CD14-positive monocyte (primary cell): ENCODE measurements at regions not wholly inside any gene's neighbourhood (a gene's known extent, or its start where the extent isn't known, plus 50 kb on each side); places are given as distances from the start of the nearest gene placed in this dataset.

Experiments used
- DNase-seq, 3 donors: peaks; one replicate each; pipeline ENCODE4 v3.0.0-alpha.2; 2011 to 2022
- H2AFZ ChIP-seq: 2 replicates; pipeline ENCODE4 v1.6.0; 2012; ENCODE audit warnings: mild to moderate bottlenecking, low read depth, low read length, inconsistent platforms; ENCODE audit not compliant: insufficient read depth, poor library complexity, severe bottlenecking
- H3K27ac ChIP-seq, 2 donors: 1 replicate in 1 of 2; 2 replicates in 1 of 2; pipeline ENCODE4 v1.5.1; 2012 to 2013; ENCODE audit warnings: low read length in 2 of 2, control low read depth in 1 of 2, inconsistent platforms in 1 of 2, low read depth in 1 of 2, mild to moderate bottlenecking in 1 of 2
- H3K27me3 ChIP-seq, 2 donors: one replicate each; pipeline versions ENCODE4 v1.6.0 to v1.6.1; 2011 to 2013; ENCODE audit warnings: low read length in 2 of 2; ENCODE audit not compliant: control insufficient read depth in 2 of 2, insufficient read depth in 2 of 2
- H3K36me3 ChIP-seq, 2 donors: replicated peaks in 1 of 2; 1 replicate in 1 of 2; 2 replicates in 1 of 2; pipeline versions ENCODE4 v1.5.1 to v1.6.1; 2012 to 2013; ENCODE audit warnings: low read length in 2 of 2, control low read depth in 1 of 2, inconsistent platforms in 1 of 2, mild to moderate bottlenecking in 1 of 2; ENCODE audit not compliant: insufficient read depth in 2 of 2, control insufficient read depth in 1 of 2
- H3K4me1 ChIP-seq, 2 donors: 1 replicate in 1 of 2; 2 replicates in 1 of 2; pipeline versions ENCODE4 v1.5.1 to v1.6.1; 2012 to 2013; ENCODE audit warnings: low read length in 2 of 2, control low read depth in 1 of 2, inconsistent platforms in 1 of 2, mild to moderate bottlenecking in 1 of 2, moderate library complexity in 1 of 2; ENCODE audit not compliant: insufficient read depth in 2 of 2, control insufficient read depth in 1 of 2
- H3K4me2 ChIP-seq: replicated peaks from 2 replicates; pipeline ENCODE3; 2012; ENCODE audit warnings: low read length, moderate library complexity, mild to moderate bottlenecking; ENCODE audit not compliant: poor library complexity, severe bottlenecking; ENCODE audit errors: extremely low read depth
- H3K4me3 ChIP-seq, 3 experiments: fragments of 200-600 bp in 1 of 3; sonication (generic) in 1 of 3; replicated peaks in 1 of 3; 1 replicate in 2 of 3; 2 replicates in 1 of 3; pipeline ENCODE4 v1.5.1; 2011 to 2013; ENCODE audit warnings: low read length in 3 of 3, mild to moderate bottlenecking in 3 of 3, control low read depth in 2 of 3, low read depth in 2 of 3, inconsistent platforms in 1 of 3, moderate library complexity in 1 of 3
- H3K79me2 ChIP-seq: 2 replicates; pipeline ENCODE4 v1.6.0; 2012; ENCODE audit warnings: mild to moderate bottlenecking, control low read depth, inconsistent platforms, low read length, moderate library complexity; ENCODE audit not compliant: insufficient read depth
- H3K9ac ChIP-seq: 2 replicates; pipeline ENCODE4 v1.6.0; 2017; ENCODE audit warnings: low read length, mild to moderate bottlenecking; ENCODE audit not compliant: insufficient read depth, poor library complexity, severe bottlenecking
- H3K9me3 ChIP-seq, 2 donors: replicated peaks in 1 of 2; 1 replicate in 1 of 2; 2 replicates in 1 of 2; pipeline versions ENCODE4 v1.5.1 to v1.6.1; 2012 to 2013; ENCODE audit warnings: low read length in 2 of 2, control low read depth in 1 of 2; ENCODE audit not compliant: control insufficient read depth in 1 of 2, insufficient read depth in 1 of 2
- H4K20me1 ChIP-seq: 2 replicates; pipeline ENCODE4 v1.6.0; 2012; ENCODE audit warnings: mild to moderate bottlenecking, low read length, control low read depth, moderate library complexity; ENCODE audit not compliant: insufficient read depth
- H3K27ac Mint-ChIP-seq, 7 donors: one replicate each; pipeline ENCODE4 v1.8.0; 2020; ENCODE audit warnings: mild to moderate bottlenecking in 7 of 7, mixed read lengths in 7 of 7, moderate library complexity in 6 of 7, inconsistent platforms in 2 of 7
- H3K27me3 Mint-ChIP-seq, 3 donors: one replicate each; pipeline ENCODE4 v1.8.0; 2021 to 2022; ENCODE audit warnings: low read depth in 3 of 3, mild to moderate bottlenecking in 3 of 3, mixed read lengths in 3 of 3, moderate library complexity in 3 of 3, inconsistent platforms in 1 of 3
- H3K36me3 Mint-ChIP-seq, 2 donors: one replicate each; pipeline ENCODE4 v1.8.0; 2020; ENCODE audit warnings: mixed read lengths in 2 of 2, inconsistent platforms in 1 of 2, mild to moderate bottlenecking in 1 of 2
- H3K4me1 Mint-ChIP-seq: one replicate; pipeline ENCODE4 v1.8.0; 2020; ENCODE audit warnings: mild to moderate bottlenecking, mixed read lengths
- H3K4me3 Mint-ChIP-seq, 2 donors: one replicate each; pipeline ENCODE4 v1.8.0; 2020; ENCODE audit warnings: mild to moderate bottlenecking in 2 of 2, mixed read lengths in 2 of 2, moderate library complexity in 1 of 2
- H3K9me3 Mint-ChIP-seq, 7 donors: one replicate each; pipeline ENCODE4 v1.8.0; 2020 to 2022; ENCODE audit warnings: mixed read lengths in 7 of 7, mild to moderate bottlenecking in 6 of 7, moderate library complexity in 6 of 7, inconsistent platforms in 2 of 7
- WGBS: methylation state at CpG from one replicate; pipeline ENCODE4 v1.1.5; 2013; ENCODE audit warnings: missing lambda C conversion rate; ENCODE audit not compliant: insufficient coverage; 5-methylcytosine and 5-hydroxymethylcytosine counted together
- intact Hi-C, 2 donors: fragments of 100-400 bp; cut with micrococcal nuclease; formaldehyde crosslinking; loops; one replicate each; pipeline versions ENCODE4 v1.15.0 to v1.15.1; 2023
- TF ChIP-seq, protein P1 (sequence below): fragments of 200-600 bp; IDR thresholded peaks from one replicate; pipeline ENCODE4 v1.8.0; 2022; ENCODE audit warnings: antibody characterized with exemption, mild to moderate bottlenecking

DNA sequence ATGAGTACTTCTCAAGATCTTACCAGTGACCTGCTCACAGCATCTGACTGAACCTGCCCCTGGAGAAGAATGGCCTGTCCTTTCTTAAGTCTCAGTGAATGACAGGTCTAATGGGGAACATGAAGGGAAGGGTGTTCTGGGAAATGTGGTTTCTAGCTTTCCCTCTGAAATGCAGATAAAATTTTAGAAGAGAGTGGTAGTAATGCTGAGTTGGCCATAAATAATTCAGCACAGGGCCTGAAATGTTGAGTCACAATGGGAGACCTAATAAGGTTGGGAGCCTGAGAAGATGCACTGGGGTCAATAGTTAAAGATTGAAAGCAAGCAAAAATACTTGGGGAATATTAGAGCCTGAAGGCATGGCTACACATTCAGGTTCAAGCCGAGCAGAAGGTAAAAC, 214.9 kb upstream of the ARHGAP24 start:
- Histone ChIP-seq H3K9ac (no peak overlapping the region), H3K4me3 (no peak overlapping the region), H4K20me1 (no peaks in the 10 kb centered on the region), H3K27ac (no peak overlapping the region), H3K79me2 (no peaks in the 10 kb centered on the region), H3K4me1 (no peaks in the 10 kb centered on the region), H2AFZ (no peak overlapping the region), H3K27me3 (no peaks in the 10 kb centered on the region), H3K36me3 (no peaks in the 10 kb centered on the region), H3K4me2 (no peak overlapping the region), H3K9me3 (peaks cover 6 to 9% of the 10 kb centered on the region in 2 donors)
- no peak for DNase-seq
- TF ChIP-seq, protein P1, sequence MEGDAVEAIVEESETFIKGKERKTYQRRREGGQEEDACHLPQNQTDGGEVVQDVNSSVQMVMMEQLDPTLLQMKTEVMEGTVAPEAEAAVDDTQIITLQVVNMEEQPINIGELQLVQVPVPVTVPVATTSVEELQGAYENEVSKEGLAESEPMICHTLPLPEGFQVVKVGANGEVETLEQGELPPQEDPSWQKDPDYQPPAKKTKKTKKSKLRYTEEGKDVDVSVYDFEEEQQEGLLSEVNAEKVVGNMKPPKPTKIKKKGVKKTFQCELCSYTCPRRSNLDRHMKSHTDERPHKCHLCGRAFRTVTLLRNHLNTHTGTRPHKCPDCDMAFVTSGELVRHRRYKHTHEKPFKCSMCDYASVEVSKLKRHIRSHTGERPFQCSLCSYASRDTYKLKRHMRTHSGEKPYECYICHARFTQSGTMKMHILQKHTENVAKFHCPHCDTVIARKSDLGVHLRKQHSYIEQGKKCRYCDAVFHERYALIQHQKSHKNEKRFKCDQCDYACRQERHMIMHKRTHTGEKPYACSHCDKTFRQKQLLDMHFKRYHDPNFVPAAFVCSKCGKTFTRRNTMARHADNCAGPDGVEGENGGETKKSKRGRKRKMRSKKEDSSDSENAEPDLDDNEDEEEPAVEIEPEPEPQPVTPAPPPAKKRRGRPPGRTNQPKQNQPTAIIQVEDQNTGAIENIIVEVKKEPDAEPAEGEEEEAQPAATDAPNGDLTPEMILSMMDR: no peak
- Mint-ChIP-seq H3K36me3 (no peaks in the 10 kb centered on the region), H3K27me3 (peaks cover 0 to 1% (median 0%) of the 10 kb centered on the region in 3 donors), H3K4me1 (no peaks in the 10 kb centered on the region), H3K27ac (no peak overlapping the region), H3K4me3 (no peak overlapping the region), H3K9me3 (peaks cover 0 to 5% (median under 1%) of the 10 kb centered on the region in 7 donors)
- 71% methylated on average over 1 of the region's 1 CpG for WGBS
- intact Hi-C loops: no loop called here

DNA sequence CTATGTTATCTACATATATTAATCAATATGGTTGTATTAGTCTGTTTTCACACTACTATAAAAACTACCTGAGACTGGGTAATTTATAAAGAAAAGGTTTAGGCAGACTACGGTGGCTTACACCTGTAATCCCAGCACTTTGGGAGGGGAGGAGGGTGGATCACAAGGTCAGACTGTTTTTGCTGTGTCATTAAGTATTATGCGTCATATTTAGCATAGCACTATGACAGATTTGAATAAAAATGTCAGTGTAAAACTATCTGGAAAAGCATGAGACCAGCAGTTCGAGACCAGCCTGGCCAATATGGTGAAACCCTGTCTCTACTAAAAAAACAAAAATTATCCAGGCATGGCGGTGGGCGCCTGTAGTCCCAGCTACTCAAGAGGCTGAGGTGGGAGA, 209.7 kb upstream of the ARHGAP24 start:
- H3K4me3 ChIP-seq: no peak overlapping the region
- TF ChIP-seq, protein P1: no peak
- no peaks in the 10 kb centered on the region for H3K4me1 ChIP-seq
- no peak overlapping the region for H3K27ac Mint-ChIP-seq
- DNase-seq: no peak
- H3K4me1 Mint-ChIP-seq: no peaks in the 10 kb centered on the region
- no peak overlapping the region for H2AFZ ChIP-seq
- H3K36me3 ChIP-seq: no peaks in the 10 kb centered on the region
- peaks cover 0 to 6% (median 2%) of the 10 kb centered on the region in 7 donors for H3K9me3 Mint-ChIP-seq
- no peaks in the 10 kb centered on the region for H3K79me2 ChIP-seq
- H3K36me3 Mint-ChIP-seq: no peaks in the 10 kb centered on the region
- intact Hi-C loops: no loop called here
- no CpG with 5 or more reads among the region's 5 CpGs for WGBS
- H3K4me3 Mint-ChIP-seq: no peak overlapping the region
- no peak overlapping the region for H3K4me2 ChIP-seq
- H3K27ac ChIP-seq: no peak overlapping the region
- no peaks in the 10 kb centered on the region for H3K27me3 Mint-ChIP-seq
- no peak overlapping the region for H3K9ac ChIP-seq
- H3K27me3 ChIP-seq: no peaks in the 10 kb centered on the region
- H3K9me3 ChIP-seq: peaks cover 0 to 2% of the 10 kb centered on the region in 2 donors
- H4K20me1 ChIP-seq: no peaks in the 10 kb centered on the region
